GM23248 (cell line): ENCODE measurements at regions not wholly inside any gene's neighbourhood (a gene's known extent, or its start where the extent isn't known, plus 50 kb on each side); places are given as distances from the start of the nearest gene placed in this dataset.

Experiments
- DNase-seq: peaks from one replicate; pipeline ENCODE4 v3.0.0-alpha.2; 2015
- H2AFZ ChIP-seq: fragments of 200-600 bp; sonication (generic); 2 replicates; pipeline ENCODE4 v1.6.1; 2016; ENCODE audit warnings: antibody characterized with exemption
- H3F3A ChIP-seq: fragments of 200-600 bp; sonication (generic); 2 replicates; pipeline ENCODE4 v1.6.1; 2016; ENCODE audit warnings: mild to moderate bottlenecking, antibody characterized with exemption, mixed run types; ENCODE audit not compliant: insufficient read depth
- H3K27ac ChIP-seq: fragments of 200-600 bp; sonication (generic); 2 replicates; pipeline ENCODE4 v1.5.1; 2016; ENCODE audit warnings: mild to moderate bottlenecking
- H3K27me3 ChIP-seq: fragments of 200-600 bp; sonication (generic); replicated peaks from 2 replicates; pipeline ENCODE4 v1.6.1; 2016; ENCODE audit warnings: mild to moderate bottlenecking; ENCODE audit not compliant: insufficient read depth
- H3K36me3 ChIP-seq: fragments of 200-600 bp; sonication (generic); 2 replicates; pipeline ENCODE4 v1.6.1; 2016; ENCODE audit warnings: low read depth, mild to moderate bottlenecking
- H3K4me1 ChIP-seq: fragments of 200-600 bp; sonication (generic); 2 replicates; pipeline ENCODE4 v1.6.1; 2016; ENCODE audit warnings: mild to moderate bottlenecking; ENCODE audit not compliant: insufficient read depth
- H3K4me2 ChIP-seq: fragments of 200-600 bp; sonication (generic); one replicate; pipeline ENCODE4 v1.6.1; 2016; ENCODE audit warnings: mild to moderate bottlenecking; ENCODE audit not compliant: unreplicated experiment
- H3K4me3 ChIP-seq: fragments of 200-600 bp; sonication (generic); 2 replicates; pipeline ENCODE4 v1.5.1; 2016; ENCODE audit warnings: mild to moderate bottlenecking
- H3K79me2 ChIP-seq: fragments of 200-600 bp; sonication (generic); 2 replicates; pipeline ENCODE4 v1.6.1; 2016; ENCODE audit warnings: mild to moderate bottlenecking; ENCODE audit not compliant: insufficient read depth
- H3K9ac ChIP-seq: fragments of 200-600 bp; sonication (generic); 2 replicates; pipeline ENCODE4 v1.6.1; 2016; ENCODE audit warnings: mild to moderate bottlenecking
- H3K9me2 ChIP-seq: fragments of 200-600 bp; sonication (generic); 2 replicates; pipeline ENCODE4 v1.6.1; 2016; ENCODE audit warnings: mixed run types, mild to moderate bottlenecking, moderate library complexity; ENCODE audit not compliant: insufficient read depth
- H3K9me3 ChIP-seq: fragments of 200-600 bp; sonication (generic); one replicate; pipeline ENCODE4 v1.6.1; 2017; ENCODE audit warnings: low read depth
- H4K20me1 ChIP-seq: fragments of 200-600 bp; sonication (generic); 2 replicates; pipeline ENCODE4 v1.6.0; 2016; ENCODE audit not compliant: insufficient read depth
- EZH2 ChIP-seq: fragments of 200-600 bp; sonication (generic); IDR thresholded peaks from 2 replicates; pipeline ENCODE4 v1.6.1; 2018; ENCODE audit warnings: antibody characterized with exemption, mild to moderate bottlenecking; ENCODE audit not compliant: insufficient read depth, poor library complexity, severe bottlenecking
- EZH2phosphoT487 ChIP-seq: fragments of 200-600 bp; sonication (generic); IDR thresholded peaks from 2 replicates; pipeline ENCODE4 v1.6.1; 2018; ENCODE audit warnings: antibody characterized with exemption, moderate library complexity, mild to moderate bottlenecking, low read depth; ENCODE audit not compliant: insufficient read depth
- WGBS, 2 experiments: methylation state at CpG; one replicate each; pipeline ENCODE4 v1.1.6; 2015 to 2017; ENCODE audit warnings: low lambda C conversion rate in 2 of 2, low coverage in 1 of 2; ENCODE audit errors: missing lambda C conversion rate in 2 of 2; 5-methylcytosine and 5-hydroxymethylcytosine counted together
- in situ Hi-C: fragments of 300-500 bp; cut with MboI; formaldehyde crosslinking; loops from 2 replicates; pipeline ENCODE4 v1.15.0; 2020

GRCh38 chr11:81135570-81135969 is 1598.1 kb downstream of the FAM181B start:
- 24 to 27% methylated on average over 5 of the region's 5 CpGs for WGBS, 2 experiments

GRCh38 chr11:81129618-81130017 is 1604.0 kb downstream of the FAM181B start:
- Histone ChIP-seq H4K20me1 (no peaks in the 10 kb centered on the region), H3K27ac (no peak overlapping the region), H3K79me2 (no peaks in the 10 kb centered on the region), H3K4me3 (no peak overlapping the region), H3K9me3 (no peaks in the 10 kb centered on the region), H3F3A (no peaks in the 10 kb centered on the region), H3K4me2 (no peak overlapping the region), H2AFZ (no peak overlapping the region), H3K9ac (no peak overlapping the region), H3K4me1 (no peaks in the 10 kb centered on the region), H3K36me3 (no peaks in the 10 kb centered on the region), H3K9me2 (no peaks in the 10 kb centered on the region), H3K27me3 (no peaks in the 10 kb centered on the region)
- no peak for TF ChIP-seq EZH2phosphoT487
- in situ Hi-C loops = no loop called here
- DNase-seq = no peak
- WGBS, 2 experiments = 3 to 8% methylated on average over 3 of the region's 3 CpGs

More at GRCh38 chr11:81135570-81135969, 1598.1 kb downstream of the FAM181B start:
- Histone ChIP-seq H3K36me3 (no peaks in the 10 kb centered on the region), H4K20me1 (no peaks in the 10 kb centered on the region), H3K79me2 (no peaks in the 10 kb centered on the region), H3K4me2 (no peak overlapping the region), H3K4me3 (no peak overlapping the region), H3K27ac (no peak overlapping the region), H2AFZ (no peak overlapping the region), H3K9me2 (no peaks in the 10 kb centered on the region), H3K9me3 (no peaks in the 10 kb centered on the region), H3F3A (no peaks in the 10 kb centered on the region), H3K4me1 (no peaks in the 10 kb centered on the region), H3K9ac (no peak overlapping the region), H3K27me3 (no peaks in the 10 kb centered on the region)
- in situ Hi-C loops = no loop called here
- DNase-seq = no peak
- no peak for TF ChIP-seq EZH2
- no peak for TF ChIP-seq EZH2phosphoT487

- Histone ChIP-seq H3K9me2 (no peaks in the 10 kb centered on the region), H3F3A (no peaks in the 10 kb centered on the region), H3K4me2 (no peak overlapping the region), H3K79me2 (no peaks in the 10 kb centered on the region), H3K4me3 (no peak overlapping the region), H3K27ac (no peak overlapping the region), H3K9me3 (no peaks in the 10 kb centered on the region), H4K20me1 (no peaks in the 10 kb centered on the region), H3K9ac (no peak overlapping the region), H3K27me3 (no peaks in the 10 kb centered on the region), H2AFZ (no peak overlapping the region), H3K36me3 (no peaks in the 10 kb centered on the region), H3K4me1 (no peaks in the 10 kb centered on the region)
- TF ChIP-seq EZH2 = no peak
- TF ChIP-seq EZH2phosphoT487 = no peak
- in situ Hi-C loops = no loop called here
- no peak for DNase-seq
These were observed 1620.9 kb downstream of the FAM181B start for GRCh38 chr11:81112718-81113117.

GRCh38 chr11:81104051-81104450 is 1629.6 kb downstream of the FAM181B start:
- Histone ChIP-seq H2AFZ (no peak overlapping the region), H3K4me2 (no peak overlapping the region), H3K27me3 (no peaks in the 10 kb centered on the region), H3K4me1 (no peaks in the 10 kb centered on the region), H3K36me3 (no peaks in the 10 kb centered on the region), H3K4me3 (no peak overlapping the region), H3F3A (no peaks in the 10 kb centered on the region), H3K79me2 (no peaks in the 10 kb centered on the region), H3K9me2 (no peaks in the 10 kb centered on the region), H3K9ac (no peak overlapping the region), H3K27ac (no peak overlapping the region), H4K20me1 (no peaks in the 10 kb centered on the region), H3K9me3 (no peaks in the 10 kb centered on the region)
- WGBS, 2 experiments = 29 to 30% methylated on average over 5 of the region's 5 CpGs
- DNase-seq = no peak
- TF ChIP-seq EZH2phosphoT487 (no peak), EZH2 (no peak)
- in situ Hi-C loops = no loop called here

GRCh38 chr11:81098471-81098870 is 1635.2 kb downstream of the FAM181B start:
- WGBS, 2 experiments = 0% methylated on average over 1 of the region's 1 CpG
- no peak for TF ChIP-seq EZH2phosphoT487
- no peak for TF ChIP-seq EZH2

More at GRCh38 chr11:81098471-81098870, 1635.2 kb downstream of the FAM181B start:
- Histone ChIP-seq H3K9me3 (no peaks in the 10 kb centered on the region), H3F3A (no peaks in the 10 kb centered on the region), H3K27me3 (no peaks in the 10 kb centered on the region), H3K36me3 (no peaks in the 10 kb centered on the region), H3K4me2 (no peak overlapping the region), H3K9ac (no peak overlapping the region), H3K4me1 (no peaks in the 10 kb centered on the region), H3K4me3 (no peak overlapping the region), H3K79me2 (no peaks in the 10 kb centered on the region), H4K20me1 (no peaks in the 10 kb centered on the region), H3K9me2 (no peaks in the 10 kb centered on the region), H2AFZ (no peak overlapping the region), H3K27ac (no peak overlapping the region)
- in situ Hi-C loops = no loop called here
- no peak for DNase-seq
